H9 (cell line): ENCODE measurements at regions not wholly inside any gene's neighbourhood (a gene's known extent, or its start where the extent isn't known, plus 50 kb on each side); places are given as distances from the start of the nearest gene placed in this dataset.

Source experiments
- DNase-seq: peaks from one replicate; pipeline ENCODE4 v3.0.0-alpha.2; 2017
- H2AFZ ChIP-seq: one replicate; pipeline ENCODE4 v1.6.1; 2013; ENCODE audit warnings: mild to moderate bottlenecking, low read length, control low read depth, moderate library complexity
- H2AK5ac ChIP-seq: 2 replicates; pipeline ENCODE4 v1.6.1; 2013; ENCODE audit warnings: low read length, control low read depth, mixed read lengths; ENCODE audit not compliant: insufficient read length
- H2BK120ac ChIP-seq: one replicate; pipeline ENCODE4 v1.6.1; 2013; ENCODE audit warnings: low read depth, mild to moderate bottlenecking, low read length, control low read depth, inconsistent platforms; ENCODE audit not compliant: poor library complexity, severe bottlenecking
- H2BK12ac ChIP-seq: 2 replicates; pipeline ENCODE4 v1.6.1; 2013; ENCODE audit warnings: low read length, control low read depth, mixed read lengths, low read depth; ENCODE audit not compliant: insufficient read length
- H2BK15ac ChIP-seq: 2 replicates; pipeline ENCODE4 v1.6.1; 2013; ENCODE audit warnings: low read depth, low read length, control low read depth
- H2BK20ac ChIP-seq: one replicate; pipeline ENCODE4 v1.6.1; 2013; ENCODE audit warnings: low read depth, mild to moderate bottlenecking, low read length, control low read depth, inconsistent platforms; ENCODE audit not compliant: poor library complexity, severe bottlenecking
- H2BK5ac ChIP-seq: 2 replicates; pipeline ENCODE4 v1.6.1; 2013; ENCODE audit warnings: low read length, control low read depth, mixed read lengths; ENCODE audit not compliant: insufficient read length
- H3K14ac ChIP-seq: 2 replicates; pipeline ENCODE4 v1.6.1; 2013; ENCODE audit warnings: low read length, control low read depth; ENCODE audit not compliant: insufficient read depth
- H3K18ac ChIP-seq: 2 replicates; pipeline ENCODE4 v1.6.1; 2013; ENCODE audit warnings: low read depth, mild to moderate bottlenecking, mixed read lengths, low read length, control low read depth; ENCODE audit not compliant: insufficient read length
- H3K23ac ChIP-seq: 2 replicates; pipeline ENCODE4 v1.6.1; 2013; ENCODE audit warnings: low read length, control low read depth, mixed read lengths, low read depth; ENCODE audit not compliant: insufficient read length
- H3K23me2 ChIP-seq: 2 replicates; pipeline ENCODE4 v1.6.1; 2013; ENCODE audit warnings: low read depth, mild to moderate bottlenecking, mixed read lengths, low read length, control low read depth; ENCODE audit not compliant: insufficient read length, poor library complexity, severe bottlenecking
- H3K27ac ChIP-seq: 2 replicates; pipeline ENCODE4 v1.5.1; 2013; ENCODE audit warnings: low read length, control low read depth, mixed read lengths, low read depth; ENCODE audit not compliant: insufficient read length
- H3K27me3 ChIP-seq: 2 replicates; pipeline ENCODE4 v1.6.1; 2013; ENCODE audit warnings: low read length, control low read depth, inconsistent platforms; ENCODE audit not compliant: insufficient read depth
- H3K4ac ChIP-seq: 2 replicates; pipeline ENCODE4 v1.6.1; 2013; ENCODE audit warnings: low read depth, mild to moderate bottlenecking, control low read depth, inconsistent platforms, low read length, moderate library complexity
- H3K4me1 ChIP-seq: 2 replicates; pipeline ENCODE4 v1.6.1; 2013; ENCODE audit warnings: low read length, control low read depth, inconsistent platforms; ENCODE audit not compliant: insufficient read depth
- H3K4me2 ChIP-seq: 2 replicates; pipeline ENCODE4 v1.6.1; 2013; ENCODE audit warnings: low read length, control low read depth, mixed read lengths; ENCODE audit not compliant: insufficient read length, insufficient read depth
- H3K56ac ChIP-seq: 2 replicates; pipeline ENCODE4 v1.6.1; 2013; ENCODE audit warnings: low read depth, mild to moderate bottlenecking, mixed read lengths, low read length, control low read depth; ENCODE audit not compliant: insufficient read length
- H3K79me1 ChIP-seq: 2 replicates; pipeline ENCODE4 v1.6.1; 2013; ENCODE audit warnings: low read depth, mild to moderate bottlenecking, moderate library complexity, low read length, control low read depth, inconsistent platforms; ENCODE audit not compliant: insufficient read depth, poor library complexity, severe bottlenecking
- H3K79me2 ChIP-seq: 2 replicates; pipeline ENCODE4 v1.6.1; 2013; ENCODE audit warnings: low read length, control low read depth, inconsistent platforms; ENCODE audit not compliant: insufficient read depth
- H3K9ac ChIP-seq: 2 replicates; pipeline ENCODE4 v1.6.1; 2013; ENCODE audit warnings: low read length, control low read depth, mixed read lengths; ENCODE audit not compliant: insufficient read length; ENCODE audit errors: extremely low read depth
- H3K9me3 ChIP-seq: one replicate; pipeline ENCODE4 v1.6.1; 2013; ENCODE audit warnings: low read depth, low read length, inconsistent platforms; ENCODE audit not compliant: control insufficient read depth
- H3T11ph ChIP-seq: one replicate; pipeline ENCODE4 v1.6.1; 2013; ENCODE audit warnings: mild to moderate bottlenecking, low read length, control low read depth, inconsistent platforms
- H4K20me1 ChIP-seq: one replicate; pipeline ENCODE4 v1.6.1; 2013; ENCODE audit not compliant: control insufficient read depth, insufficient read length, insufficient read depth
- H4K5ac ChIP-seq: 2 replicates; pipeline ENCODE4 v1.6.1; 2013; ENCODE audit warnings: low read depth, mild to moderate bottlenecking, mixed read lengths, low read length, control low read depth; ENCODE audit not compliant: insufficient read length
- H4K8ac ChIP-seq: replicated peaks from 2 replicates; pipeline ENCODE4 v1.6.1; 2013; ENCODE audit warnings: low read length, control low read depth, mixed read lengths, low read depth; ENCODE audit not compliant: insufficient read length
- H4K91ac ChIP-seq: 2 replicates; pipeline ENCODE4 v1.6.1; 2013; ENCODE audit warnings: low read depth, mild to moderate bottlenecking, moderate library complexity, mixed read lengths, low read length, control low read depth; ENCODE audit not compliant: insufficient read length
- H3K27ac Mint-ChIP-seq, 3 experiments: 2 replicates in 2 of 3; 3 replicates in 1 of 3; pipeline ENCODE4 v1.8.0; 2020 to 2021; ENCODE audit warnings: mixed read lengths in 3 of 3, mild to moderate bottlenecking in 1 of 3, moderate library complexity in 1 of 3
- H3K27me3 Mint-ChIP-seq: 2 replicates; pipeline ENCODE4 v1.8.0; 2021; ENCODE audit warnings: low read depth, mild to moderate bottlenecking, moderate library complexity, mixed read lengths
- H3K36me3 Mint-ChIP-seq, 3 experiments: 2 replicates in 2 of 3; 3 replicates in 1 of 3; pipeline ENCODE4 v1.8.0; 2020 to 2021; ENCODE audit warnings: low read depth in 3 of 3, mixed read lengths in 3 of 3; ENCODE audit not compliant: insufficient read depth in 1 of 3
- H3K4me1 Mint-ChIP-seq, 2 experiments: 2 replicates each; pipeline ENCODE4 v1.8.0; 2020; ENCODE audit warnings: mixed read lengths in 2 of 2
- H3K4me3 Mint-ChIP-seq, 2 experiments: 2 replicates in 1 of 2; 3 replicates in 1 of 2; pipeline ENCODE4 v1.8.0; 2020 to 2021; ENCODE audit warnings: mild to moderate bottlenecking in 2 of 2, mixed read lengths in 2 of 2, moderate library complexity in 1 of 2
- H3K9me3 Mint-ChIP-seq, 2 experiments: 2 replicates in 1 of 2; 3 replicates in 1 of 2; pipeline ENCODE4 v1.8.0; 2020; ENCODE audit warnings: mild to moderate bottlenecking in 2 of 2, mixed read lengths in 2 of 2, moderate library complexity in 1 of 2
- CTCF ChIP-seq: fragments of 200-600 bp; sonication (generic); conservative IDR thresholded peaks from 3 replicates; pipeline ENCODE4 v1.8.0; 2021; ENCODE audit warnings: antibody characterized with exemption, mild to moderate bottlenecking

GRCh38 chr10:106446920-106447319 is 717.6 kb downstream of the SORCS1 start:
- Histone ChIP-seq H3T11ph (no peak overlapping the region), H2BK12ac (no peak overlapping the region), H3K14ac (no peak overlapping the region), H4K5ac (no peak overlapping the region), H2BK20ac (no peak overlapping the region), H2AFZ (no peak overlapping the region), H2BK5ac (no peak overlapping the region), H2BK15ac (no peak overlapping the region), H4K8ac (no peak overlapping the region), H3K4ac (no peak overlapping the region), H4K20me1 (no peaks in the 10 kb centered on the region), H2AK5ac (no peak overlapping the region), H3K27me3 (no peaks in the 10 kb centered on the region), H3K18ac (no peak overlapping the region), H3K4me2 (no peak overlapping the region), H3K9ac (no peak overlapping the region), H3K4me1 (no peaks in the 10 kb centered on the region), H3K56ac (no peak overlapping the region), H4K91ac (no peak overlapping the region), H3K79me1 (no peaks in the 10 kb centered on the region), H3K27ac (no peak overlapping the region), H3K79me2 (no peaks in the 10 kb centered on the region), H2BK120ac (no peak overlapping the region), H3K23me2 (no peaks in the 10 kb centered on the region), H3K9me3 (no peaks in the 10 kb centered on the region), H3K23ac (no peak overlapping the region)
- no peaks in the 10 kb centered on the region; the same call in 1 of the 2 replicates for H3K27me3 Mint-ChIP-seq
- H3K9me3 Mint-ChIP-seq = no peaks in the 10 kb centered on the region
- H3K36me3 Mint-ChIP-seq = no peaks in the 10 kb centered on the region
- TF ChIP-seq CTCF = no peak
- H3K4me1 Mint-ChIP-seq = no peaks in the 10 kb centered on the region
- no peak overlapping the region for H3K27ac Mint-ChIP-seq
- DNase-seq = no peak
- no peak overlapping the region for H3K4me3 Mint-ChIP-seq
